NCI-H1930 (cell line): ENCODE measurements at regions not wholly inside any gene's neighbourhood (a gene's known extent, or its start where the extent isn't known, plus 50 kb on each side); places are given as distances from the start of the nearest gene placed in this dataset.
"Not testable (repeated sequence)": the region's sequence is repeated elsewhere in the genome, so short reads cannot be mapped to it uniquely, and the experiment has no call there.

ENCODE experiments used
- DNase-seq, 2 experiments: peaks; one replicate each; lab custom pipeline; 2025; lab: John Stamatoyannopoulos, UW

DNA sequence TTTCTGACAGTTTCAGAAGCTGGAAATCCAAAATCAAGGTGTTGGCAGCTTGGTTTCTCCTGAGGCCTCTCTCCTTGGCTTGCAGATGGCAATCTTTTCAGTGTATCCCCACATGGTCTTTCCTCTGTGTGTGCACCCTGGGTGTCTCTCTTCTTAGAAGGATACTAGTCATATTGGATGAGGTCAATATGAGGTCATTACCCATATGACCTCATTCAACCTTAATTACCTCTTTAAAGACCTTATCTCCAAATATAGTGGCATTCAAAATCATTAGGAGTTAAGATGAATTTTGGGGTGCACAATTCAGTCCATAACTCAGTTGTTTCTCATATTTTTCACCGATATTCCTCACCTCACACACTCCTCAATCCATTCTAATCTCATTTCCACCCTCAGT is 92.4 kb upstream of the TGM3 start:
- DNase-seq = no peak

DNA sequence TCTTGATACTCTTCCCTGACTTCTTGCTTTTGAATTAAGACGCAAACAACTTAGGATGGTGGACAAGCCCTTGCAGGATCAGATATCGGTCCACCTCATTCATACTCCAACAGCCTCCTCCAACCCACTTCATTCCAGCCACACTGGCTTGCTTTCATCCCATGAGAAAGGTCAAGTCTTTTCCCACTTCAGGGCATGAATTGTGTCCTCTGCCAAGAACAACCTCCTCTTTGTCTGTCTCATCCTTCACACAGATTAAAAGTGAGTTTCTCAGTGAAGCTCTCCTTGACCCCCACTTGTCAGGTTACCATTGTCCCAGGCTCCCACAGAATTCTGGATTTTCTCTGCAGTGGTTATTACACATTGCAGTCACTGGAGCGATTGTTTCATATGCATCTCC is 91.8 kb upstream of the TGM3 start:
- no peak for DNase-seq

DNA sequence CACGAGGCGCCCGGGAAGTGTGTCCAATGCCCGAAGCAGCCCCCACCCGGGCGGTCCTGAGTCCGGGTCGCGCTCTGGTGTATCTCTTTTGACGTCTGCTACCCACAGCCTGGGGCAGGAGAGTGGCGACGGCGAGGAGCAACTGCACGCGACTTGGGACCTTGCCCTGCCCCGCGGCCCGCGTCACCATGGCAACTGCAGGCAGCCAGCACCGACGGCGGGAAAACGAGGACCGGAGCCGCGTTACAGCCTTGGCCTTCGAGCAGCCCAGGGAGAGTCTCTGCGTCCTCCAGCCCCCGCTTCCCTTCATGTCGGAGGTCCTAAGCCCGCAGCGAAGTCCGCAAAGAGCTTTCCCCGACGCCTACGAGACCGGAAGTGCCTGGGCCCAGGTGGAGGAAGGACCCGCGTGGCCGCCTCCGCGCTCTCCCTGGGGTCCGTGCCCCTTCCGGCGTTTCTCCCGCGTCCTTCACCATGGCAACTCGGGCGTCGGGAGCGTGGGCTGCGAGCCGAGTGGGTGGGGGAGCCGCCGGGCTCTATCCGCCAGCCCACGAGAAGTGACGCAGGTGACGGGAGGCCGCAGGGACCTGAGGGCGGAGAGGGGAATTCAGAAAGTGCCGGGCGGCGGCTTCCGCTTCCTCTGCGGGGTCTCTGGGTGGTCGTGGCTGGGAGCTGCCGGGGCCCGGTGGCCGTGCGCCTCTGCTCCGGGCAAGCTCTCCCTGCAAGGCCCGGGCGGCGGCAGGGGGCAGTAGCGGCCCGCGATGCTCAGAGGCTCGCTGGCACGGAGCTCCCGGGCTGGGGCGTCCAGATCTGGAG is 88.6 kb upstream of the TGM3 start:
- DNase-seq = peak; percentile 66 to 74

DNA sequence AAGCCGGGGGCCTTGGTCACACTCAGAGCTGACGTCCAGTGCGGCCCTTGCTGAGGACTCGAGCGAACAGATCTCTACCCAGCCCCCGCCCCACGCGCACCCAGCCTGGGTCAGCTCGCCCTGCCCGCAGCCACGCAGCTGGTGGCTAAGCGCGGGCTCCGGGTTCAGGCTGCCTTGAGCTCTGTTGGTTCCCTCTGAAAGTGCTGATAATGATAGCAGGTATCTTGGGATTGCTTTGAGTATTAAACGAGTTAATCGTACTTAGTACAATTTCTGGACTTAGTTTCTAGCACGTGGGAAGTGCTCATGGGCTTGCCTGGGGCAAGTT is 88.1 kb upstream of the TGM3 start:
- no peak for DNase-seq

DNA sequence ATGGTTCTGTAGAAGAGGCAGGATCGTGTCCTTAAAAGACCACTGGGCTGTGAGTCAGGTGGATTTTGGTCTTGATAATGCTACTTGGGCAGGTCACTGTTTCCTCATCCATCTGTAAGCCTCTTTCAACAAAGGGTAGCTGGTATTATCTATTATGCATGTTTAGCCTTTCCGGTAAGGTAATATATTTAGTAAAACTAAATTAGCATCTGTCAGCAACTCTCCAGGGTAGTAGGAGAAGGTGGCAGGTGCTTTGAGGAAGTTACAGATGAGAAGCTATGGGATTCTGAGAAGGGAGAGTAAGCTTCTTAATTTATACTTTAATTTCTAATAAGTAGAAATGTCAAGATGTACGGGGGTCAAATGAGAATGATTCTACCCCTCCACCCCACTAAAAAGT is 86.9 kb upstream of the TGM3 start:
- no peak for DNase-seq

DNA sequence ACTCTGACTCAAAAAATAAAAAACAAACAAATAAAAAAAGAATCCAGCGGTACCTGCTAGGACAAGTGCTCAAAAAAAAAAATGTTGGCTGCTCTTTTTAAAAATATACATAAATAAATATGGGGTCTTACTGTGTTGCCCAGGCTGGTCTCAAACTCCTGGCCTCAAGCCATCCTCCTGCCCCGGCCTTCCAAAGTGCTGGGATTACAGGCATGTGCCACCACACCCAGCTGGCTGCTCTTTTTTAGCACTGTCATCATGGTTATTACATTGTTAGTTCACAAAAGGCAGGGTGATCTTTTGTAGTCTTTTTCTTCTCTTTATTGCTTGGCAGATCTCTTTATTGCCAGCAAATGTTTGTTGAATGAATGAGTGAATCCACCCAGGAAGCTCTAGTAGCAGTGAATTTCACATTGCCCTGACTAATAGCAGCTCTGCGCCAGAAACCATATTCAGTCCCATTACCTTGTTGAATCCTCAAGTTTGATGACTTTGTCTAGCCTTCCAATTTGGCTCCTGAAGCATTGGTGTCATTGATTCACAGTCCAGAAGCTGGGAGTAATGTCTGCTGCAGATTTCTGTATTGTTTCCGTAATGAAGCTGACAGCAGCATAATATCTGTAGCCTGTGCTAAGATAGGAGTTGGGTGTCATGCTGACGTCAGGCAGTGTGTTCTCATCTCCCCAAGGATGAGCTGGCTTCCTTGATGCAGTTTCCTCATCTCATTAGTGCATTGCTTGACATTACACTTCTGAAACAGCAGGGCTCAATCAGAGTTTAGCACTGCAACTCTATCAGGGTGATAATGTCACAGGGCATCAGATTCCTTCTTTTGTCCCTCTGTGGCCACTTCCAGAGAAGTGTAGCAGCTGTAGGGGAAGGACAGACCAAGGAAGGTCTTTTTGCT is 84.9 kb upstream of the TGM3 start:
- DNase-seq = no peak

DNA sequence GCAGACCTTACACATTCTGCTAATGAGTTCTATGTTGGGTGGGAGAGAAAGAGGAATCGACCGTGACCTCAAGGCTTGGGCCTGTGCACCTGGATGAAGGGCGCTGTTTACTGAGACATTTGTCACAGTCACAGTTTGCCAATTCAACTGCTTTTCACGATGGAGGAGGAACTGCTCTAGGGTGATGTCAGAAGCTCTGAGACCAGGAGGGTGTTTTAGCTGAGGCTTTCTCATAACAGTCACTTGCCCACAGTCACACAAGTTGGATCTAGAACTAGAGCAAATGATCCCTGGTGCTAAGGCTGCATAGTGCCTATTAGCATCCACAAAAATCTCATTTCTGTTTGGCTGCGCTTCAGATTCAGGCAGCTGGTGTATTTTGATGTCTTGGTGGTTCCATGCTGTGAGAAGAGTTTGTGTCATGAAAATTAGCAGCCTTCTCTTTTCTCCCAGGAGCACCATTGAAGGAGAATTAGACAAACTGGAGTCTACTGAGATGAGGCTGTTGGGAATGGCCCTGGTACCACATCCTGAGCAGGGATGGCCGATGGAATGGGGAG is 83.3 kb upstream of the TGM3 start:
- no peak for DNase-seq

DNA sequence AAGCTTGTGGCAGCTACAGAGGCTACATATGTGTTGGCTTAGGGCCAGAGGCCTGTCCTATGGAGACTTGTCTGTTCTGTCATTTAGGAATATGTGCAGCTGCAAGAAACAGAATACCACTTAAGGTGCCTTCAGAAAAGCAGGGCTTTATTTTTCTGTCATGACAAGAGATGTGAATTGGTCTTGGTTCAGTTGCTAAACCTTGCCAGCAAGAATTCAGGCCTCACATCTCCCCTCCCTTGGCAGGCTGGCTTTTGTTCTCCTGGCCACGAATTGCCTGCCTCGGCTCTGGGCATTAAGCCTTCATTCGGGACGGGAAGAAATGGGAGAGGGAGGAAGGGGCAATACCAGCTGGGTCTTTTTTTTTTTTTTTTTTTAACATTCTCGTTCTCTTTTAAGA is 82.4 kb upstream of the TGM3 start:
- DNase-seq = no peak

DNA sequence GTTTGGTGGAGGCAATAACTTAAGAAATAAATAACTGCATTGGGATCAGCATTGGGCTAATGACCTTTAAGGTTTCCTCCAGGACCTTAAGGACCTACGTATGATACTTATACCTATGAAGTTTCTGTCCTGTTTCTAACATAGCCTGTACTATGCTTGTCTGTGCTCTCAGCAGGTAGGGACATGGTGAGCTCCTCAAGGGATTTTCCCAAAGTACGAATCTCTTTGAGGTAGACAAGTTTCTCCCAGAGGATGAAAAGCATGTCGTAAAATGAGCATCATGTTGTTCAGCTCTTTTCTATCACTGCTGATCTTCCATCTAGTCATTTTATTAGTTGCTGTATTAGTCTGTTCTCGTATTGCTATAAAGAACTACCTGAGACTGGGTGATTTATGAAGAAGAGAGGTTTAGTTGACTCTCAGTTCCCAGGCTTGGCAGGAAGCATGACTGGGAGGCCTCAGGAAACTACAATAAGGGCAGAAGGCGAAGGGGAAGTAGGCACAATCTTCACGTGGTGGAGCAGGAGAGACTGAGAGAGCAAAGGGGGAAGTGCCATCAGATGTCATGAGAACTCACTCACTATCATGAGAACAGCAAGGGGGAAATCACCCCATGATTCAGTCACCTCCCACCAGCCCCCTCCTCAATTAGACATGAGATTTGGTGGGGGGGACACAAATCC is 77.8 kb upstream of the TGM3 start:
- no peak for DNase-seq

DNA sequence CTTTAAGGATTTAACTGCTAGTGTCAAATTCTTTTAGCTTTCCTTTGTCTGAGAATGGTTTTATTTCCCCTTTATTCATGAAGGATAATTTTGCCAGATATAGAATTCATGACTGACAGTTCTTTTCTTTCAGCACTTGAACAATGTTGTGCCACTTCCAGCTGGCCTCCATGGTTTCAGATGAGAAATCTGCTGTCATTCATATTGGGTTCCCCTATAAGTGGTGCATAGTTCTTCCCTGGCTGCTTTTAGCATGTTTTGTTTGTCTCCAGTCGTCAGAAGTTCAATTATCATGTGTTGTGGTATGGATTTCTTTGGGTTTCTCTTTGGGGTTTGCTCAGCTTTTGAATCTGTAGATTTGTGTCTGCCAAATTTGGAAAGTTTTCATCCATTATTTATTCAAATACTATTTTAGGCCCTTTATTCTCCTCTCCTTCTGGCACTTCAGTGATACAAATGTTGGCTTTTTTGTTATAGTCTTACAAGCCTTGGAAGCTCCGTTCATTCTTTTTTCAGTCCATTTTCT is 76.3 kb upstream of the TGM3 start:
- no peak for DNase-seq

DNA sequence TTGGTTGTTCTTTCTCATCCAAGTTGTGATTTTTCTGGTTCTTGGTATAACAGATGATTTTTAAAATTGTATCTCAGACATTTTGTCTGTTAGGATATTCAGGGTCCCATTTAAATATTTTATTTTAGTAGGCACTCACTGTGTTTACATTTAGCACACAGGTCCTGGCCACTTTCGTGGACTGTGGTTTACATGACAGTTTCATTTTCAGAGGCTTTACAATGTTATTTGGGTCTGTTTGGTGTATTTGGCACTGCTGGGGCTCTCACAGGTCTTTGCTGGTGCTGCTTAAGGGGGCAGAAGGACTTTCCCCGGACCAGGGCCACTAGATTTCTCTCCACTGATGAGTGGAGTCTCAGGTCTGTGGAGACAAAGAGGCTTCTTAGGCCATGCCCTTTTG is 75.5 kb upstream of the TGM3 start:
- DNase-seq = no peak

DNA sequence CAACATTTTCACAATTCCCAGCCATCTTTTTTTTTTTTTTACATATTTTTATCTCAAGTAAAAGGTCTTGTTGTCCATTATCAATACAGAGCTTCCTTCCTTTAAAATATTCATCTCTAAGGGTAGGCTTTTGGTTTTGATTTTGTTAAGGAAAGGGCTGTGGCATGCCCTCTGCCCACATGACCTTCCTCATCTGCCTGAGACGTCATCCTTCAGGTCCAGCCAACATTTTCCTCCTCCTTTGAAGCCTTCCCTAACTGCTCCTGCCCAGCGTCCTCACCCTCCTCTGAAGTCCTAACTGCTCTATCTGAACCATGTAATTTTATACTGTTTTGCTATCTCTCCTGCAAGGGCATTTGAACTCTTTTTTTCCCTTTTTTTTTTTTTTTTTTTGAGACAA is 73.9 kb upstream of the TGM3 start:
- no peak for DNase-seq

DNA sequence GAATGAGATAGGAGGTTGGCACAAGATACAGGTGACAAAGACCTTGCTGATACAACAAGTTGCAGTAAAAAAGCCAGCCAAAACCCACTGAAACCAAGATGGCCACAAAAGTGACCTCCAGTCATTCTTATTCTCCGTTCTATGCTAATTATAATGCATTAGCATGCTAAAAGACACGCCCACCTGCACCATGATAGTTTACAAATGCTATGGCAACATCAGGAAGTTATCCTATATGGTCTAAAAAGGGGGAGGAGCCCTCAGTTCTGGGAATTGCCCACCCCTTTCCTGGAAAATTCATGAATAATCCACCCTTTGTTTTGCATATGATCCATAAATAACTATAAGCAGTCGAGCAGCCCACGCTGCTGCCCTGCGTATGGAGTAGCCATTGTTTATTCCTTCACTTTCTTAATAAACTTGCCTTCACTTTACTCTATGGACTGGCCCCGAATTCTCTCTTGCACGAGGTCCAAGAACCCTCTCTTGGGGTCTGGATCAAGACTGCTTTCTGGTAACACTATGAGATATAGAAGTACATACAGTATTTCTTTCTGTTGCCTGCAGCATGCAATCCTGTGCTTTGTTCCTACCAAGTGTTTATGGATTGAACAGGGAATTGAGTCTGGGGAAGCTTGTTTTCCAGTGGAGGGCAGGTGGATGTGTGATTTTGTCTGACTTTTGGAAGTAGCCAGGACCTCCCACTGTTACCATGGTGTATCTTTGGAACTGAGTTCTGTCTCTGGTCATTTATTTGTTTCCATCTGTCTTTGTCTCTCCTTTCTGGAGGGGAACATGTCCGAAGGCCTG is 72.0 kb upstream of the TGM3 start:
- DNase-seq = no peak

DNA sequence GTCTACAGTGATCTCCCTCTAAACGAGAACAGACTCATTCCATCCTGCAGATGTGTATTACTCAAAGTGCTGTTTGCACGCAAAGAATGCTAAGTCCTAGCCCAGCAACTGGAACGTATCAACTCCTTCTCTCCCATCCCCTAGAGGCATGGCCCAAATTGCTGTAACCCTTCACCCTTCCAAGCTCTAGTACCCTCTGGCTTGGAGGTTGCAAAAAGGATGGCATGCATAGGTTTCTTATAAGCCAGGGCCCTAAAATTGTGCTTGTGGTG is 71.5 kb upstream of the TGM3 start:
- DNase-seq = no peak

DNA sequence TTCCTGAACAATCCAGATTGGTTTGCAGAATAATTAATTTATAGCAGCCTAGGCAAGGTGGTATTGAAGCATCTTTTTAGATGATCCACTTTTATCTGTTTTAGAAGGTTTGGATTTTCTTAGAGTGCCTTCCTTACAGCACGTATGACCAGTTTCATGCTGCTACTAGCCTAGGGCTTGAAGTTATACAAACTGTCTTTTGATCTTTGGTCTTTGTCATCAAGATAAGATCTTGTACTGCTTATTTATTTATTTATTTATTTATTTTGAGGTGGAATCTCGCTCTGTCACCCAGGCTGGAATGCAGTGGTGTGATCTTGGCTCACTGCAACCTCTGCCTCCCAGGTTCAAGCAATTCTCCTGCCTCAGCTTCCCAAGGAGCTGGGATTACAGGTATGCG is 68.5 kb upstream of the TGM3 start:
- not testable (repeated sequence) for DNase-seq

DNA sequence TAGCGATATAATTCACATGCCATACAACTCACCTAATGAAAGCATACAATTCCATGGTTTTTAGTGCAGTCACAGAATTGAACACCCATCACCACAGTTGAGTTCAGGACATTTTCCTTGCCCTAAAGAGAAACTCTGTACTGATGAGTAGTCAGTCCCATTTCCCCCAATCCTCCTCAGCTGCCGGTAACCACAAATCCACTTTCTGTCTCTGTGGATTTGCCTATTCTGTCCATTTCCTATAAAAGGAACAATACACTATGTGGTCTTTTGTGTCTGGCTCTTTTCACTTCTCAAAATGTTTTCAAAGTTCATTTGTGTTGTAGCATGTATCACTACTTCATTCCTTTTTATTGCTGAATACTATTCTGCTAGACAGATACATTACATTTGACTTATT is 67.9 kb upstream of the TGM3 start:
- DNase-seq = no peak

DNA sequence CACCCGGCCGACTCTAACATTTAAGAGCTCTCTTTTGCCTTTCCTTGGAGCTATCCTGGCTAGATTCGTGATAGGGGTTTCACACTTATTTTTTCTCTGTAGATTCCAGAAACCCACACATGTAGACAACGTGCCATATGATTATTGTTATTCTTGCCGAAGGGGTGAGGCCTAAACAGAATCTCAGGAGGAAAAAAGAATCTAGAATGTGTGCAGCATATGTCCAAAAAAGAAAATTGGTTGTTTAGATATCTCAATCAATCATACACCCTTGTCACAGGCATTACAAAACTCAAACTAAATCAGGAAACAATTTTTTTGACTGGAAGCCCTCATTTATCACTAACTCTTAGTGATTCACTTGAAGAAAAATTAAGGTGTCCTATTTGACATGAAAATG is 66.9 kb upstream of the TGM3 start:
- DNase-seq = no peak

DNA sequence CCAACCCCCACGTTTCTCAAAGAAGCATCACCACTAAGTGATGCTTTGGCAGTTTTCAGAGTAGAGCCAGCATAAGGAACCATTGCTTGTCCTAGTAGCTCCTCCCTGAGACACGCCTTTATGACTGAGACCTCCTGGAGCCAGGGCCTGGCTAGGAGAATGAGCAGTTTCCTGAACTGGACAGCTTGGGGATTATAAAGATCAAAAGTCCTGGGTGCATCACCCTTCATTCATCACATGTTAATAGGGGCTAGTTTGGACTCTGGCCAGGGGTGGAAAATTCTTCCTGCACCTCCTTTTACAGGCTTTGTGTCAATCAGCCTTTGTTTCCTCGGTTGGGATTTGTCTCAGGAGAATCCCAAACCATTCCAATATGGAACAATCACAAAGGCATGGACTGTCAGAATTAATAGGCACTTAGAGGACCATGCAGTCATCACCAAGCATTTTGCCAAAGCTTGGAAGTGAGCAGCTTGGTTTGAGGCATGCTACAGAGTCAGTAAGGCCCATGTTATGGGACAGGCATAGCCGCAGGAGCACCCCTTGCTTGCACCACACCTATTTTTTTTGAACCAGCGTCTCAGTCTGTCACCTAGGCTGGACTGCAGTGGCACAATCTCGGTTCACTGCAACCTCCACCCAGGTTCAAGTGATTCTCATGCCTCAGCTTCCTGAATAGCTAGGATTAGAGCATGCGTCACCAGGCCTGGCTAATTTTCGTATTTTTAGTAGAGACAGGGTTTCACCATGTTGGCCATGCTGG is 64.9 kb upstream of the TGM3 start:
- no peak for DNase-seq

DNA sequence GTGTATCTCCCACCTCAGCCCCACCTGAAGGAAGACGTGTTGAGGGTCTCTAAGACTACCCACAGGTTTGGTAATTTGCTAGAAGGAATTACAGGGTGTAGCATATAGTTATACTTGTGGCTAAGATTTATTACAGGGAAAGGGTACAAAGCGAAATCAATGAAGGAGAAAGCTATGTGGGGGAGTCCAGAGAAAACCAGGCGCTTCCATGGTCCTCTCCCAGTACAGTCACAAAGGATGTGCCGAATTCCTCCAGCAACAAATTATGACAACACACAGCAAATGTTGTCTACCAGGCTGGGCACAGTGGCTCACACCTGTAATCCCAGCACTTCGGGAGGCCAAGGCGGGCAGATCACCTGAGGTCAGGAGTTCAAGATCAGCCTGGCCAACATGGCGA is 64.1 kb upstream of the TGM3 start:
- no peak for DNase-seq

DNA sequence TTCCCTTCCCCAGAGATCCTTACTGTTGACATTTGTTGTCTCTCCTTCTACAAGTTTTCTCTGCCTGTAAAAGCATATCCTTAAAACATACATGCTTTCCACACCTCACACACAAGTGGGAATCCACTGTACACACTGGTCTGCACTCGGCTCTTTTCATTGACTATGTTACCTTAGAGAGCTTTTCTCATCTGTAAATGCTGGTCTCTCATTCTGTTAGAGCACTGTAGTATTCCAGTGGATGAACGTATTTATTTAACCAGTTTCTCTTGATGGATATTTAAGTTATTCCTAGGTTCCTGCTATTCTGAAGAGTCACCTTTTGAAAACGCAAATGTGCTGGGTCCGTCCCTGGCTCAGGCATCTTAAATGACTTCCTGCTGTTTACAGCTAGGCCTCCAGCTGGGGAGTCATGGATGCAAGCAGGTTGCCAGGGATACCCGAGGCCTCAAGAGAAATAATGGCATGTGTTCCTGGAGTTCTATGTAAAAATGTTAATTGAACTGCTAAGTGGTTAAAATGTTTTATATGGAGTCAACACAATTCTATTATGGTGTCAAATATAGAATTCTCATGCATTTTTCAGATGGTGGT is 61.1 kb upstream of the TGM3 start:
- peak in 1 of 2 experiments; percentile 5 for DNase-seq

DNA sequence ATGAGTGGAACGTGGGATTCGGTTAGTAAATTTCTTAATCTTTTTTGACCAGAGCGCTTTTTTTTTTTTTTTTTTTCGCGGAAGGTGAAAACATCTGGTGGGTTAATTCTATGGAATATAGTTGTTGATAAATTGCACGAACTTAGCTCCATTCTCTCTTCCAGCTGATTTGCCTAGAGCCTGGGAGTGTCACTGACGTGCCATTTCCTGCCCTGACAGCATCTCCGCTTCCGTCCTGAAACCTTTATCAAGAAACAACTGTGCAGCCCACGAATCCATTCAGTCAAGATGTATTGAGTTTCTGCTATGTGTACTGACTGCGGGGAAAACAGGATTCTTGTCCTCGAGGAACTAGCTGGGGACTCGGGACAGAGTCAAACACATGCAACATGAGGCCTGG is 59.5 kb upstream of the TGM3 start:
- DNase-seq = no peak
